ENCODE measurements at regions not wholly inside any gene's neighbourhood (a gene's known extent, or its start where the extent isn't known, plus 50 kb on each side); places are given as distances from the start of the nearest gene placed in this dataset.

- no peak for DNase-seq (ENCODE audit: low spot score)
Measured at GRCh38 chr3:150267288-150267687, 140.8 kb upstream of the TSC22D2 start.

- DNase-seq (ENCODE audit: low spot score) = no peak
Measured at GRCh38 chr3:150265305-150265704, 142.8 kb upstream of the TSC22D2 start.

- DNase-seq (ENCODE audit: low spot score) = no peak
Measured at GRCh38 chr3:150264561-150265279, 143.4 kb upstream of the TSC22D2 start.

GRCh38 chr3:150261958-150262357, 146.1 kb upstream of the TSC22D2 start:
- DNase-seq (ENCODE audit: low spot score) = no peak

- no peak for DNase-seq (ENCODE audit: low spot score)
Measured at GRCh38 chr3:150261418-150261817, 146.7 kb upstream of the TSC22D2 start.

GRCh38 chr3:150260398-150260710, 147.7 kb upstream of the TSC22D2 start:
- no peak for DNase-seq (ENCODE audit: low spot score)

- no peak for DNase-seq (ENCODE audit: low spot score)
Measured at GRCh38 chr3:150259526-150260397, 148.3 kb upstream of the TSC22D2 start.

- no peak for DNase-seq (ENCODE audit: low spot score)
Measured at GRCh38 chr3:150256782-150257181, 151.3 kb upstream of the TSC22D2 start.

- no peak for DNase-seq (ENCODE audit: low spot score)
Measured at GRCh38 chr3:150256318-150256717, 151.8 kb upstream of the TSC22D2 start.

- no peak for DNase-seq (ENCODE audit: low spot score)
Measured at GRCh38 chr3:150255826-150256225, 152.3 kb upstream of the TSC22D2 start.

GRCh38 chr3:150255413-150255812, 152.7 kb upstream of the TSC22D2 start:
- peak; percentile 26 for DNase-seq (ENCODE audit: low spot score)

- DNase-seq (ENCODE audit: low spot score) = peak; percentile 48
Measured at GRCh38 chr3:150254309-150254708, 153.8 kb upstream of the TSC22D2 start.

GRCh38 chr3:150253622-150254021, 154.5 kb upstream of the TSC22D2 start:
- DNase-seq (ENCODE audit: low spot score) = peak; percentile 43

GRCh38 chr3:150252462-150252861, 155.6 kb upstream of the TSC22D2 start:
- DNase-seq (ENCODE audit: low spot score) = peak; percentile 60

GRCh38 chr3:150251187-150252062, 156.7 kb upstream of the TSC22D2 start:
- peak; percentile 52 for DNase-seq (ENCODE audit: low spot score)

- no peak for DNase-seq (ENCODE audit: low spot score)
Measured at GRCh38 chr3:150249779-150250470, 158.2 kb upstream of the TSC22D2 start.

GRCh38 chr3:150248888-150249681, 159.0 kb upstream of the TSC22D2 start:
- no peak for DNase-seq (ENCODE audit: low spot score)

- DNase-seq (ENCODE audit: low spot score) = peak; percentile 82
Measured at GRCh38 chr3:150248116-150248887, 159.8 kb upstream of the TSC22D2 start.

- no peak for DNase-seq (ENCODE audit: low spot score)
Measured at GRCh38 chr3:150247441-150247840, 160.7 kb upstream of the TSC22D2 start.

- no peak for DNase-seq (ENCODE audit: low spot score)
Measured at GRCh38 chr3:150243466-150243865, 164.6 kb upstream of the TSC22D2 start.

All from kidney tubule cell (primary cell).